ENCODE measurements at regions not wholly inside any gene's neighbourhood (a gene's known extent, or its start where the extent isn't known, plus 50 kb on each side); places are given as distances from the start of the nearest gene placed in this dataset.

GRCh38 chr14:71498212-71498611, 434.0 kb upstream of the RGS6 start:
- peak; percentile 47 for DNase-seq (ENCODE audit: low read depth)
- no peak for TF ChIP-seq CTCF (IDR thresholded peaks at IDR 0.05; ENCODE audit: control insufficient read depth, insufficient read depth, low read depth, low read length, missing control alignments)
- no peak overlapping the region for H3K4me3 ChIP-seq (ENCODE audit: control insufficient read depth, low read depth, low read length)

GRCh38 chr14:71499018-71499417, 433.2 kb upstream of the RGS6 start:
- no peak overlapping the region for H3K4me3 ChIP-seq (ENCODE audit: control insufficient read depth, low read depth, low read length)
- TF ChIP-seq CTCF (IDR thresholded peaks at IDR 0.05; ENCODE audit: control insufficient read depth, insufficient read depth, low read depth, low read length, missing control alignments): no peak
- no peak for DNase-seq (ENCODE audit: low read depth)

GRCh38 chr14:71507681-71508080, 424.5 kb upstream of the RGS6 start:
- no peak overlapping the region for H3K4me3 ChIP-seq (ENCODE audit: control insufficient read depth, low read depth, low read length)
- DNase-seq (ENCODE audit: low read depth): no peak
- no peak for TF ChIP-seq CTCF (IDR thresholded peaks at IDR 0.05; ENCODE audit: control insufficient read depth, insufficient read depth, low read depth, low read length, missing control alignments)

- H3K4me3 ChIP-seq (ENCODE audit: control insufficient read depth, low read depth, low read length): no peak overlapping the region
- DNase-seq (ENCODE audit: low read depth): no peak
- TF ChIP-seq CTCF (IDR thresholded peaks at IDR 0.05; ENCODE audit: control insufficient read depth, insufficient read depth, low read depth, low read length, missing control alignments): no peak
Measured at GRCh38 chr14:71508901-71509300, 423.3 kb upstream of the RGS6 start.

- no peak overlapping the region for H3K4me3 ChIP-seq (ENCODE audit: control insufficient read depth, low read depth, low read length)
- no peak for TF ChIP-seq CTCF (IDR thresholded peaks at IDR 0.05; ENCODE audit: control insufficient read depth, insufficient read depth, low read depth, low read length, missing control alignments)
- no peak for DNase-seq (ENCODE audit: low read depth)
Measured at GRCh38 chr14:71511152-71511551, 421.1 kb upstream of the RGS6 start.

- no peak overlapping the region for H3K4me3 ChIP-seq (ENCODE audit: control insufficient read depth, low read depth, low read length)
- TF ChIP-seq CTCF (IDR thresholded peaks at IDR 0.05; ENCODE audit: control insufficient read depth, insufficient read depth, low read depth, low read length, missing control alignments): no peak
- no peak for DNase-seq (ENCODE audit: low read depth)
Measured at GRCh38 chr14:71514941-71515919, 417.0 kb upstream of the RGS6 start.

All from AG09309 (cell line).